HL-60 (cell line): ENCODE measurements at regions not wholly inside any gene's neighbourhood (a gene's known extent, or its start where the extent isn't known, plus 50 kb on each side); places are given as distances from the start of the nearest gene placed in this dataset.

Source experiments
- CTCF ChIP-seq: IDR thresholded peaks from one replicate; pipeline ENCODE4 v1.5.1; 2011; ENCODE audit warnings: low read length, control low read depth, inconsistent platforms; ENCODE audit not compliant: insufficient read depth
- GABPA ChIP-seq: IDR thresholded peaks from 2 replicates; pipeline ENCODE4 v1.6.1; 2012; ENCODE audit warnings: low read depth
- POLR2AphosphoS5 ChIP-seq: IDR thresholded peaks from 2 replicates; pipeline ENCODE4 v1.6.1; 2012; ENCODE audit warnings: low read depth
- REST ChIP-seq: IDR thresholded peaks from 2 replicates; pipeline ENCODE4 v1.6.1; 2012; ENCODE audit warnings: low read depth; ENCODE audit not compliant: insufficient replicate concordance
- SPI1 ChIP-seq: IDR thresholded peaks from 2 replicates; pipeline ENCODE4 v1.6.1; 2012; ENCODE audit warnings: low read depth, mild to moderate bottlenecking, borderline replicate concordance

- TF ChIP-seq GABPA (no peak), CTCF (no peak), POLR2AphosphoS5 (no peak), SPI1 (no peak), REST (peak; percentile 71)
These were observed 358.2 kb downstream of the KIF16B start for GRCh38 chr20:16215041-16215440.
